ENCODE measurements at regions not wholly inside any gene's neighbourhood (a gene's known extent, or its start where the extent isn't known, plus 50 kb on each side); places are given as distances from the start of the nearest gene placed in this dataset.

- Histone ChIP-seq H3K27me3 (ENCODE audit: control insufficient read depth, low read length) (no peaks in the 10 kb centered on the region), H3K79me2 (ENCODE audit: control insufficient read depth, low read length) (no peaks in the 10 kb centered on the region), H3K36me3 (ENCODE audit: control insufficient read depth, low read length) (no peaks in the 10 kb centered on the region), H3K9me3 (ENCODE audit: control insufficient read depth, insufficient read depth, low read length) (no peaks in the 10 kb centered on the region), H3K4me3 (ENCODE audit: low read length) (no peak overlapping the region), H3K4me1 (ENCODE audit: control insufficient read depth, low read length) (no peaks in the 10 kb centered on the region), H3K9me2 (replicated peaks; ENCODE audit: control insufficient read depth, low read length) (no peaks in the 10 kb centered on the region), H4K20me1 (ENCODE audit: control insufficient read depth, insufficient read depth, low read depth, low read length) (no peaks in the 10 kb centered on the region), H3K27ac (ENCODE audit: low read depth, low read length) (no peak overlapping the region), H3K4me2 (ENCODE audit: low read length) (no peak overlapping the region), H3F3A (ENCODE audit: control insufficient read depth, insufficient read depth) (no peaks in the 10 kb centered on the region)
- TF ChIP-seq, protein P1, sequence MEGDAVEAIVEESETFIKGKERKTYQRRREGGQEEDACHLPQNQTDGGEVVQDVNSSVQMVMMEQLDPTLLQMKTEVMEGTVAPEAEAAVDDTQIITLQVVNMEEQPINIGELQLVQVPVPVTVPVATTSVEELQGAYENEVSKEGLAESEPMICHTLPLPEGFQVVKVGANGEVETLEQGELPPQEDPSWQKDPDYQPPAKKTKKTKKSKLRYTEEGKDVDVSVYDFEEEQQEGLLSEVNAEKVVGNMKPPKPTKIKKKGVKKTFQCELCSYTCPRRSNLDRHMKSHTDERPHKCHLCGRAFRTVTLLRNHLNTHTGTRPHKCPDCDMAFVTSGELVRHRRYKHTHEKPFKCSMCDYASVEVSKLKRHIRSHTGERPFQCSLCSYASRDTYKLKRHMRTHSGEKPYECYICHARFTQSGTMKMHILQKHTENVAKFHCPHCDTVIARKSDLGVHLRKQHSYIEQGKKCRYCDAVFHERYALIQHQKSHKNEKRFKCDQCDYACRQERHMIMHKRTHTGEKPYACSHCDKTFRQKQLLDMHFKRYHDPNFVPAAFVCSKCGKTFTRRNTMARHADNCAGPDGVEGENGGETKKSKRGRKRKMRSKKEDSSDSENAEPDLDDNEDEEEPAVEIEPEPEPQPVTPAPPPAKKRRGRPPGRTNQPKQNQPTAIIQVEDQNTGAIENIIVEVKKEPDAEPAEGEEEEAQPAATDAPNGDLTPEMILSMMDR (IDR thresholded peaks at IDR 0.05; ENCODE audit: low read depth, low read length, poor library complexity, severe bottlenecking), result no peak
- TF ChIP-seq EZH2phosphoT487 (IDR thresholded peaks at IDR 0.05; ENCODE audit: borderline replicate concordance, low read length), result no peak
These were observed 107.9 kb upstream of the EPB41L3 start for GRCh38 chr18:5651736-5652135.

GRCh38 chr18:5649439-5649838 lies 105.6 kb upstream of the EPB41L3 start:
- Histone ChIP-seq H3K36me3 (ENCODE audit: control insufficient read depth, low read length) (no peaks in the 10 kb centered on the region), H3F3A (ENCODE audit: control insufficient read depth, insufficient read depth) (no peaks in the 10 kb centered on the region), H3K4me2 (ENCODE audit: low read length) (no peak overlapping the region), H3K27ac (ENCODE audit: low read depth, low read length) (no peak overlapping the region), H3K9me2 (replicated peaks; ENCODE audit: control insufficient read depth, low read length) (no peaks in the 10 kb centered on the region), H3K4me3 (ENCODE audit: low read length) (no peak overlapping the region), H3K4me1 (ENCODE audit: control insufficient read depth, low read length) (no peaks in the 10 kb centered on the region), H3K9me3 (ENCODE audit: control insufficient read depth, insufficient read depth, low read length) (no peaks in the 10 kb centered on the region), H3K79me2 (ENCODE audit: control insufficient read depth, low read length) (no peaks in the 10 kb centered on the region), H4K20me1 (ENCODE audit: control insufficient read depth, insufficient read depth, low read depth, low read length) (no peaks in the 10 kb centered on the region), H3K27me3 (ENCODE audit: control insufficient read depth, low read length) (no peaks in the 10 kb centered on the region)
- TF ChIP-seq, protein P1 (IDR thresholded peaks at IDR 0.05; ENCODE audit: low read depth, low read length, poor library complexity, severe bottlenecking), result no peak
- TF ChIP-seq EZH2phosphoT487 (IDR thresholded peaks at IDR 0.05; ENCODE audit: borderline replicate concordance, low read length), result no peak

GRCh38 chr18:5646739-5647138 lies 102.9 kb upstream of the EPB41L3 start:
- no peaks in the 10 kb centered on the region for H3K79me2 ChIP-seq (ENCODE audit: control insufficient read depth, low read length)
- H4K20me1 ChIP-seq (ENCODE audit: control insufficient read depth, insufficient read depth, low read depth, low read length), result no peaks in the 10 kb centered on the region
- no peak overlapping the region for H3K4me2 ChIP-seq (ENCODE audit: low read length)
- H3F3A ChIP-seq (ENCODE audit: control insufficient read depth, insufficient read depth), result no peaks in the 10 kb centered on the region
- no peak overlapping the region for H3K4me3 ChIP-seq (ENCODE audit: low read length)
- H3K9me3 ChIP-seq (ENCODE audit: control insufficient read depth, insufficient read depth, low read length), result no peaks in the 10 kb centered on the region
- no peak overlapping the region for H3K27ac ChIP-seq (ENCODE audit: low read depth, low read length)
- H3K36me3 ChIP-seq (ENCODE audit: control insufficient read depth, low read length), result no peaks in the 10 kb centered on the region
- H3K9me2 ChIP-seq (replicated peaks; ENCODE audit: control insufficient read depth, low read length), result no peaks in the 10 kb centered on the region
- H3K27me3 ChIP-seq (ENCODE audit: control insufficient read depth, low read length), result no peaks in the 10 kb centered on the region
- no peaks in the 10 kb centered on the region for H3K4me1 ChIP-seq (ENCODE audit: control insufficient read depth, low read length)
- TF ChIP-seq, protein P1 (IDR thresholded peaks at IDR 0.05; ENCODE audit: low read depth, low read length, poor library complexity, severe bottlenecking), result no peak
- no peak for TF ChIP-seq EZH2phosphoT487 (IDR thresholded peaks at IDR 0.05; ENCODE audit: borderline replicate concordance, low read length)

- no peaks in the 10 kb centered on the region for H3K9me2 ChIP-seq (replicated peaks; ENCODE audit: control insufficient read depth, low read length)
- H3K36me3 ChIP-seq (ENCODE audit: control insufficient read depth, low read length), result no peaks in the 10 kb centered on the region
- H3F3A ChIP-seq (ENCODE audit: control insufficient read depth, insufficient read depth), result no peaks in the 10 kb centered on the region
- H3K9me3 ChIP-seq (ENCODE audit: control insufficient read depth, insufficient read depth, low read length), result no peaks in the 10 kb centered on the region
- H3K4me1 ChIP-seq (ENCODE audit: control insufficient read depth, low read length), result no peaks in the 10 kb centered on the region
- H3K27ac ChIP-seq (ENCODE audit: low read depth, low read length), result no peak overlapping the region
- H3K4me3 ChIP-seq (ENCODE audit: low read length), result no peak overlapping the region
- no peaks in the 10 kb centered on the region for H4K20me1 ChIP-seq (ENCODE audit: control insufficient read depth, insufficient read depth, low read depth, low read length)
- no peaks in the 10 kb centered on the region for H3K79me2 ChIP-seq (ENCODE audit: control insufficient read depth, low read length)
- no peak overlapping the region for H3K4me2 ChIP-seq (ENCODE audit: low read length)
- no peaks in the 10 kb centered on the region for H3K27me3 ChIP-seq (ENCODE audit: control insufficient read depth, low read length)
- TF ChIP-seq, protein P1 (IDR thresholded peaks at IDR 0.05; ENCODE audit: low read depth, low read length, poor library complexity, severe bottlenecking), result no peak
- TF ChIP-seq EZH2phosphoT487 (IDR thresholded peaks at IDR 0.05; ENCODE audit: borderline replicate concordance, low read length), result no peak
These were observed 99.5 kb upstream of the EPB41L3 start for GRCh38 chr18:5643288-5643687.

All from DOHH2 (cell line).